NOMO-1 (cell line): ENCODE measurements at regions not wholly inside any gene's neighbourhood (a gene's known extent, or its start where the extent isn't known, plus 50 kb on each side); places are given as distances from the start of the nearest gene placed in this dataset.
"Not testable (repeated sequence)": the region's sequence is repeated elsewhere in the genome, so short reads cannot be mapped to it uniquely, and the experiment has no call there.

ENCODE experiments used
- DNase-seq, 2 experiments: peaks; one replicate each; lab custom pipeline; 2025; ENCODE audit not compliant: unreplicated experiment in 2 of 2; lab: John Stamatoyannopoulos, UW

- no peak for DNase-seq
Measured at GRCh38 chrX:139475432-139475831, 55.1 kb upstream of the F9 start.

- not testable (repeated sequence) for DNase-seq
Measured at GRCh38 chrX:139461945-139462344, 68.6 kb upstream of the F9 start.

- DNase-seq, result no peak
Measured at GRCh38 chrX:139454743-139455142, 75.8 kb upstream of the F9 start.

GRCh38 chrX:139448996-139449395 is 81.5 kb upstream of the F9 start:
- no peak for DNase-seq

DNA sequence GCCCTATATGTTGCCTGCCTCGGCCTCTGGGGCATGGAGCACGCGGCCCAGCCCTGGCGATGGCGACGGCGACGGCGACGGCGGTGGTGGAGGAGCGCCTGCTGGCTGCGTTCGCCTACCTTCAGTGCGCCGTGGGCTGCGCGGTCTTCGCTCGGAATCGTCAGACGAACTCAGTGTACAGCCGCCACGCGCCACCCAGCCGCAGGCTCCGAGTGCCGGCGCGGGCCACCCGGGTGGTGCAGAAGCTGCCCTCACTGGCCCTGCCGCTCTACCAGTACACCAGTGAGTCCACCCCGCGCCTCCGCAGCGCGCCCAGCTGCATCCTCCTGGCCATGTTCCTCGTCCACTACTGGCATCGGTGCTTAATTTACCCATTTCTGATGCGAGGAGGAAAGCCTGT is 83.7 kb upstream of the F9 start:
- no peak for DNase-seq

DNA sequence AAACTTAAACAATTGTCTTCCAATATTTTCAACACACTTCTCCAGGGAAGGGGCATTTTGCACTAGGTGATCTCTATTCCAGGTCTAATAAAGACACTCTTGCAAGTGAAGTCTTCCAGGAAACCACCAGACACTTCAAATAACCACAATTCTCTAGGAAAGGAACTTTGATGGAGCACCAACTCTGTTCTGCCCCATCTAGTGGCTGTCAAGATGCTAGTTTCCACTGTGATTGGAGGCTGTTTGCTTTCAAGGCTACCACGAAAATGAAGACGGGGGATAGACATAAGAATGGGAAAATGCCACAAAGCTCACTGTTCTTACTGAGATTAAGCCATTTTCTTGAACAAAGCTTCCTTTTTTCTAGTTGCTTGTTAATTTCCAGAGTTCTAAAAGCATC is 100.6 kb upstream of the F9 start:
- no peak for DNase-seq

DNA sequence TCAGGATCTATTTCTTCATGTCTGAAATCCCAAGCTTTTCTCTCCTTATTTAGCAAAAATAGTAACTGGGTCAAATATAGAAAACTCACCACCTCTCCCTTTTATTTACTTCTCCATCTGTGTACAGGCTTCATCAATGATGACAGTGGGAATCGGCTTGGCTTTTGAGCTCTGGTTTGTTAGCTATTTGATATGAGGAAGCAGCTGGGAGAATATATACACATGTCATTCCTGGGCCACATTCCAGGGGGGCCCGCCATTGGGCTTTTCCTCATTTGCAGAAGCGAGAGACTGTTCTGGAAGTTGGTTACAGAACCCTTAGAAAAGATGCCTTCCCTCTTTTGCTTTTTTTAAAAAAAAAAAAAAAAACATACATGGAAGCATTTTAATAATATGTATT is 107.4 kb upstream of the F9 start:
- no peak for DNase-seq

DNA sequence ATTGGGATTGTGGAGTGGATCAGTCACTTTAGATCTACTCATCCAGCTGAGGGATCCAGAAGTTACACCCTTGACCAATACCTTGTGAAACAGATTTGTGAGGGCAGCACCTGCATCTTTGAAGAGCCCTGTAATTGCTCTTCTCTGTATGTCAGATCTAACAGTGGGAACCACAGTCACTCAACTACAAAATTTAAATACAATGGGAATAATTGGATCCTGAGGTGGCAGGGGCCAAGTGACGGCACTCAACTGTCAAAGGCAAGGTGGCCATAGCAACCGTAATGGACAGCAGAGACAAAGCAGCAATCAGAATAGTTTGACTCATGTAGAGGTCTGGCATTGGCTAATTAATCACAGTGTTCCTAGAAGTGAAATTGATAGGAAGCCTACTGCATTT is 132.3 kb upstream of the F9 start:
- DNase-seq, result not testable (repeated sequence)

DNA sequence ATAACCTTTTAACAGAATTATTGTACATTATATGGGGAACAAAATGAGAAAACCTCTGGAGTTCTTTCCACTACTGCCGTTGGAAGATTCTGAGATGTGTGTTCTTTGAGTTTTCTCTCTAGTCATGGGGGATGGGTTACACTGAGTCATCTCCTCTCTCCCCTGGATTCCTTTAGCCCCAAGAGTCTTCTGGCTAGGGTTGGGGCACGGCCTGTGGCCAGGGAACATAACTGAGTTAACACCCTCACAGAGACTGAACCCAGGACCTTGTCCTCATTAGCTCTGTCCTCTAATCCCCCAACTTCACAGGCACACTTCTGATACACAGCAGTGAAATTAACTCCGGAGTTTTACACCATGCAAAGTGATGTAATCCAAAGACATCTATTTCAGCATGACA is 142.3 kb upstream of the F9 start:
- no peak for DNase-seq

DNA sequence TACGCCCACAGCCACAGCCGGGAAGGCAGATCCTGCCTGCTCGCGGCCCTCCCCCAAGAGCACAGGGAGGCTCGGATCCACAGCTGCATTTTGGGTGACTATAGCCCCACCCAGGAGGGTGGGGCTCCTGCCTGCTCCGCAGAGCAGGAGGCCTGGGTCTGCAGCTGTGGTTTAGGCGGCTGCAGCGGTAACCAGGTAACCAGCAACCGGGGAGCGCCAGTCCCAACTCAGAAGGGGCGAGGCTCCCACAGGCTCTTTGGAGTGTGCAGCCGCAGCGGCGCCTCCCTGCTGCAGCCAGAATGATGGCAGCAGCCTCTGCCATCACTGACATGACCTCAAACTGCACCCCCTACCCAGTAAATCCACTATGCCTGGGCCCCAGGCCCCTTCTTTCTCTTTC is 148.0 kb upstream of the F9 start:
- DNase-seq, result no peak

DNA sequence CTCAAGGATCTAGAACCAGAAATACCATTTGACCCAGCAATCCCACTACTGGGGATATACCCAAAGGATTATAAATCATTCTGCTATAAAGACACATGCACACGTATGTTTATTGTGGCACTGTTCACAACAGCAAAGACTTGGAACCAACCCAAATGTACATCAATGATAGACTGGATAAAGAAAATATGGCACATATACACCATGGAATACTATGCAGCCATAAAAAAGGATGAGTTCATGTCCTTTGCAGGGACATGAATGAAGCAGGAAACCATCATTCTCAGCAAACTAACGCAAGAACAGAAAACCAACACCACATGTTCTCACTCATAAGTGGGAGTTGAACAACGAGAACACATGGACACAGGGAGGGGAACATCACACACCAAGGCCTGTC is 154.0 kb upstream of the F9 start:
- not testable (repeated sequence) for DNase-seq

DNA sequence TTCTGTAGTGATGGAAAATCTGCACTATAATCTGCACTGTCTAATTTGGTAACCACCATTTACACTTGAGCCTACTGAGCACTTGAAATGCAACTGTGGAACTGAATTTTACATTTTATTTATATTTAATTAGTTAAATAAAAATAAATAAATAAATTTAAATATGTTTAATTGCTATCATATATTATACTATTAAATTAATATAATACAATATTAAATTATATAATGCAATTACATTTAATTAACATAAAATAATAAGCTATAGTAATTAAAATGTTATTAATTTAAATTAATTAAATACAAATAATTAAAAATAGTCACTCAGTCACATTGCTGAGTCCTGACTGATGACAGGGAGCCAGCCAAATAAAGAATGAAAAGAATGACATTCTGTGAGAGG is 170.2 kb upstream of the F9 start:
- no peak for DNase-seq

DNA sequence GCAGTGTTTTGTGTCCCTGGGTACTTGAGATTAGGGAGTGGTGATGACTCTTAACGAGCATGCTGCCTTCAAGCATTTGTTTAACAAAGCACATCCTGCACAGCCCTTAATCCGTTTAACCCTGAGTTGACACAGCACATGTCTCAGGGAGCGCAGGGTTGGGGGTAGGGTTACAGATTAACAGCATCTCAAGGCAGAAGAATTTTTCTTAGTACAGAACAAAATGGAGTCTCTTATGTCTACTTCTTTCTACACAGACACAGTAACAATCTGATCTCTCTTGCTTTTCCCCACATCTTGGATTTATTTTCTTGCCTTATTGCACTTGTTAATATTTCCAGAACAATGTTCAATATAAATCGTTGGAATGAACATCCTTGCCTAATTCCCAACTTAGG is 187.9 kb upstream of the F9 start:
- DNase-seq, result not testable (repeated sequence)

DNA sequence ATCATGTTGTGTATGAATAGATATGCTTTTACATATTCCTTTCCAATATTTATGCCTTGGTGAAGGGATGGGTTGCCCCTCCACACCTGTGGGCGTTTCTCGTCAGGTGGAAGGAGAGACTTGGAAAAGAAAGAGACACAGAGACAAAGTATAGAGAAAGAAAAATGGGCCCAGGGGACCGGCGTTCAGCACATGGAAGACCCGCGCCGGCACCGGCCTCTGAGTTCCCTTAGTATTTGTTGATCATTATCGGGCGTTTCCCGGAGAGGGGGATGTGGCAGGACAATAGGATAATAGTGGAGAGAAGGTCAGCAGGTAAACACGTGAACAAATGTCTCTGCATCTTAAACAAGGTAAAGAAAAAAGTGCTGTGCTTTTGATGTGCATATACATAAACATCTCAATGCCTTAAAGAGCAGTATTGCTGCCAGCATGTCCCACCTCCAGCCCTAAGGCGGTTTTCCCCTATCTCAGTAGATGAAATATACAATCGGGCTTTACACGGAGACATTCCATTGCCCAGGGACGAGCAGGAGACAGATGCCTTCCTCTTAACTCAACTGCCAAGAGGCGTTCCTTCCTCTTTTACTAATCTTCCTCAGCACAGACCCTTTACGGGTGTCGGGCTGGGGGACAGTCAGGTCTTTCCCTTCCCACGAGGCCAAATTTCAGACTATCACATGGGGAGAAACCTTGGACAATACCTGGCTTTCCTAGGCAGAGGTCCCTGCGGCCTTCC is 188.5 kb upstream of the F9 start:
- DNase-seq, result not testable (repeated sequence)

DNA sequence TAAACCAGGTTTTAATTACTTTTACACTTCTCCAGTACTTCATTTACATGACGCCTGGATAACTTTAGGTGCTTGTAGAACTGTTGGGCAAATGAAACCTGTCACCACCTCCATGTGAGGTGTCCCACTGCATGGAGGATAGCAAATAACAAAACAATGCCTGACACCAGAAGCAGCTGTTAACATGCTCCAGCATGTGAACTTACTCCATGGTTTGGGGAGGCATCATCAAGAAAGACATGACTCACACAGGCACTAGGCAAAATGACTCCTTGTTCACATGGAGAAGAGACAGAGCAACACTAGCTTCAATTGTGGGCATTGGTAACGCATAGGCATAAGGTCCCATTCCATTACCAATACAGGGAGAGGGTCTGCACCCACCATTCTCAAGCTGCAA is 198.1 kb upstream of the F9 start:
- no peak for DNase-seq

- DNase-seq, result no peak
Measured at GRCh38 chrX:139327355-139327754, 203.2 kb upstream of the F9 start.

DNA sequence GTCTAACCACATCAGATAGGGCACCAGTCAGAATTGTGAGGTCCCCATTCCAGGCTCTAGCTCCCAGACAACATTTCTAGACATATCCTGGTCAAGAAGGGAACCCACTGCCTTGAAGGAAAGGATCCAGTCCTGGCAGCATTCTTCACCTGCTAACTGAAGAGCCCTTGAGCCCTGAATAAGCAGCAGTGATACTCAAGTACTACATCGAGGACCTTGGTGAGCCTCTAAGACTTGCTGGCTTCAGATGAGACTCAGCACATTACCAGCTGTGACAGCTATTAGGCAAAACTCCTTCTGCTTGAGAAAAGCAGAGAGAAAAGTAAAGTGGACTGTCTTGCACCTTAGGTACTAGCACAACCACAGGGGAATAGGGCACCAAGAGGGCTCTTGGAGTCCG is 205.8 kb upstream of the F9 start:
- no peak for DNase-seq

GRCh38 chrX:139320661-139321354 is 209.7 kb upstream of the F9 start:
- DNase-seq, result not testable (repeated sequence)

DNA sequence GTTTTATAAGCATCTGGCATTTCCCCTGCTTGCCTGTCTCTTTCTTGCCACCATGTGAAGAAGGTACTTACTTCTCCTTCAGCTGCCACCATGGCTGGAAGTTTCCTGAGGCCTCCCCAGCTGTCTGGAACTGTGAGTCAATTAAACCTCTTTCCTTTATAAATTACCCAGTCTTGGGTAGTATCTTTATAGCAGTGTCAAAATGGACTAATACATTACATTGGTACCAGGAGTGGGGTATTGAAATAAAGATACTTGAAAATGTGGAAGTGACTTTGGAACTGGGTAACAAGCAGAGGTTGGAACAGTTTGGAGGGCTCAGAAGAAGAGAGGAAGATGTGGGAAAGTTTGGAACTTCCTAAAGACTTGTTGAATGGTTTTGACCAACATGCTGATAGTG is 223.9 kb upstream of the F9 start:
- DNase-seq, result not testable (repeated sequence)

DNA sequence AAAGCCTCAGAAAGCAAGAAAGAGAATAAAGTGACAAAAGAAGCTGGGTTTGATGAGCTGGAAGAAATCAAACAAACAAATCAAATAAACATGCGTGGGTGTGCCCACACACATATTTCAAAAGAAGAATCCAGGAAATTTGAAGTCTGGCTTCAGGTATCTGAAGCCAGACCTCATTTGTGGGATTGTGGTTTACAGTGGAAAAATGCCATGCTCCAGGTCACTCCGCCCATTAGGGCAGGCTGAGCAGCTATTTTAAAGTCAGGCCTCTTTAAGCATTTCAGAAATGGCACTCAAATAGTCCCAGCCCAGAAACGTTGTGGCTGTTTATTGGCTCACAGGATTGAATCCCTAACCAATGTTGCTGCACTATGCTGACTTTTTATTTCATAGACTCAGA is 226.1 kb upstream of the F9 start:
- no peak for DNase-seq

DNA sequence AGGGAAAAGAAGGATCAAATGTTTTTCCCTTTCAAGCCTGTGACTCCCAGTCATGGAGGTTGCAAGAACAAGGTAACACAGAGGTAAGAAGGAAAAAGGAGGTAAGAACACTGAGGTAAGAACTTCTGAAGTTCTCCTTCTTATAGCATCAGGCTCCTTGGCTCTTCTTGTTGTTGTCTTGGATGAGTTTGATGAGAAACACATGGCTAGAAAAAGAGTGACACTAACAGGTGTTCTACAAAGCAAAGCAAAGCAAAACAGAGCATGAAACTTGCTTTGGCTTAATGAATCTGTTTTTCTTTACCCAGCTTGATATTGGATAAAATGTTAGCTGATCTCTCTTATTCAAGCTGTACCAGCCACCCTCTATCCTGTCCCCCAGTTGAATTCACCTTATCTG is 231.2 kb upstream of the F9 start:
- DNase-seq, result no peak

- no peak for DNase-seq
Measured at GRCh38 chrX:139298437-139298836, 232.1 kb upstream of the F9 start.

DNA sequence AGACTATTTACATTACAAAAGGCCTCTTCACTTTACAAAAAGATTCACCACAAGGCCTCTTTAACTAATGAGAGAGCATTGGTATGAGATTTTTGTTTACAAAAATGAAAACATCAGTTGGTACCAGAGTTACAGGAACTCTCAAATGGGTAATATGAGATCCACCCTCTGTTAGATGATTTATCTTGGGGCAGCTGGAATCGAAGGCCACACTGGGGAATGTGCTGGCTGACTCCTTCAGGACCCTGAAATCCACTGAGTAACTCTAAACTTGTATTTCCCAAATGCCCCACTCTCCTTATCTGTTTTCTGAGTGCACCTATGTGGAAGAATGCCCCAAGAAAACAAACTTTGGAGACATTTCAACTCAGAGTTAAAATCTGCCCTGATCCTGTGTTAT is 232.9 kb upstream of the F9 start:
- no peak for DNase-seq
